HG03064 (cell line): ENCODE measurements at regions not wholly inside any gene's neighbourhood (a gene's known extent, or its start where the extent isn't known, plus 50 kb on each side); places are given as distances from the start of the nearest gene placed in this dataset.
A peak's percentile ranks its signal among the peaks of the same experiment; 100 is the strongest.
"Not testable (repeated sequence)": the region's sequence is repeated elsewhere in the genome, so short reads cannot be mapped to it uniquely, and the experiment has no call there.

Experiments used
- ATAC-seq: cut with Tn5 transposase; IDR thresholded peaks from one replicate; pipeline ENCODE4 v1.9.1; 2021; ENCODE audit warnings: low read depth; ENCODE audit not compliant: unreplicated experiment

GRCh38 chr6:158886346-158886977 is 67.3 kb upstream of the EZR start:
- ATAC-seq = not testable (repeated sequence)

- ATAC-seq = not testable (repeated sequence)
Observed at GRCh38 chr6:158881884-158882283, 62.7 kb upstream of the EZR start.

- not testable (repeated sequence) for ATAC-seq
Observed at GRCh38 chr6:158881276-158881675, 62.1 kb upstream of the EZR start.

- no peak for ATAC-seq
Observed at GRCh38 chr6:158879180-158879579, 60.0 kb upstream of the EZR start.

- ATAC-seq = no peak
Observed at GRCh38 chr6:158877716-158878115, 58.5 kb upstream of the EZR start.

GRCh38 chr6:158876886-158877285 is 57.7 kb upstream of the EZR start:
- ATAC-seq = no peak

- no peak for ATAC-seq
Observed at GRCh38 chr6:158870649-158870957, 51.4 kb upstream of the EZR start.

GRCh38 chr6:158869826-158870648 is 50.9 kb upstream of the EZR start:
- ATAC-seq = peak; percentile 88

- ATAC-seq = peak; percentile 67
Observed at GRCh38 chr6:158868890-158869825, 50.0 kb upstream of the EZR start.
